IPS-11a (cell line): ENCODE measurements at regions not wholly inside any gene's neighbourhood (a gene's known extent, or its start where the extent isn't known, plus 50 kb on each side); places are given as distances from the start of the nearest gene placed in this dataset.
"Not testable (repeated sequence)": the region's sequence is repeated elsewhere in the genome, so short reads cannot be mapped to it uniquely, and the experiment has no call there.

Experiments used
- H3K4me3 ChIP-seq: one replicate; pipeline ENCODE4 v1.5.1; 2013; ENCODE audit warnings: low read depth, low read length, control low read depth

- H3K4me3 ChIP-seq, result no peak overlapping the region
Observed at GRCh38 chr10:117601716-117602115, 59.2 kb downstream of the EMX2 start.

GRCh38 chr10:117603081-117603480 is 60.5 kb downstream of the EMX2 start:
- H3K4me3 ChIP-seq, result no peak overlapping the region

GRCh38 chr10:117603726-117604125 is 61.2 kb downstream of the EMX2 start:
- H3K4me3 ChIP-seq, result no peak overlapping the region

DNA sequence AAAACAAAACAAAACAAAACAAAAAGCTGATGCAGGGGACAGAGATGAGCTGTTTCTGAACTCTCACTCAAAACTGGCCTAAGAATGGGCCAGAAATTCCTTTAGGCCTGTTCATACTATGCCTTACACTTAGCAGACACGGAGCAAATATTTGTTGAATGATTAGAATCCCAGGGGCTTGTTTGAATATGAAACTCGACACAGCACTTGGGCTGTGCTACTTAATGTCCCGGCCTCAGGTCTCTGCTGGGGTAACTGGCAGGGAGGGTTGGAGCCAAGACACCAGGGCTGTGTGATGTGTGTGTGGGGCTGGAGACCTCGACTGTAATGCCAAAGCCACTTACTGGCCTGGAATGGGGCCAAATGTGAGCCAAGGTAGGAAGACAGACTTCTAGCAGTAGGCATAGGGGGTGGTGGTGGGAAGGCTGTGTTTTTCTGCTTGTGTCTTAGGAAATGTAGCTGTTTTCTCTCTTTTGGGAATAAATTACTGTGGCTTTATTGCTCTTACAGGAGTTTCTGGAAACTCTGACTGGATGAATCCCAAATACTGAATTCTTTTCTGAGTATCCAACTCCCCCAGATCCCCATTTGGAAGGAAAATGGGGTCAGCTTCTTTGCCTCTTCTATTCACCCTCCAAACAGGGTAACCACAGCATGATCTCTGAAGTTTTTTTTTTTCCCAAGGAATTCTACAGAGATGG is 66.7 kb downstream of the EMX2 start:
- H3K4me3 ChIP-seq, result no peak overlapping the region

DNA sequence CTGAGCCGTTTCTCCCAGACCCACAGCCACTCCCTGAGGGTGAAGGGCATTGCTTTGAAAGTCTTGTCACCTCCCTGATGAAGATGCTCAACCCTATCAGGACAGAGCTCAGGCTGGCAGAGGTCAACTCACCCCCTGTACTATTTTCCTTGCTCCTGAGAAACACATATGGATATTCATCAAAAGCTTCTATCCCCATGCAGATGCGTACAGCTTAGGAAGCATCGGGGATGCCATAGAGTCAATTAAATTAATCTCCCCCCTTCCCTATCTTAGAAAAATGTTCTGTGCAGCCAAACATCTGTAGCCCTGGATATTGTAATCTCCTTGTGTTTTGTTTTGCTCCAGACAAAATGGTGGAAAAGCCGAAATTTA is 67.2 kb downstream of the EMX2 start:
- H3K4me3 ChIP-seq, result no peak overlapping the region

- H3K4me3 ChIP-seq, result no peak overlapping the region
Observed at GRCh38 chr10:117610321-117610720, 67.8 kb downstream of the EMX2 start.

DNA sequence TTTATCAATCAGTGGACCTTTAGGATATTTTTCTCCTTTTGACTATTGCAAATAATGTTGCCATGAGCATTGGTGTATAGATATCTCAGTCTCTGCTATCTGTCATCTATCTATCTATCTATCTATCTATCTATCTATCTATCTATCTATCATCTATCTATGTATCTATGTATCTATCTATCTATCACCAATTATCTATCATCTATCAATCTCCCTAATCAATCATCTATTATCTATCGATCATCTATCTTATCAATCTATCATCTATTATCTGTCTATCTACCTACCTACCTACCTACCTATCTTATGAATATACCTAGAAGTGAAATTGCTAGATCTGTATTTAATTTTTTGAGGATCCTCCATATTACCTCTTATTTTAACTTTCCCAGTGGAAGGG is 69.6 kb downstream of the EMX2 start:
- H3K4me3 ChIP-seq, result no peak overlapping the region

DNA sequence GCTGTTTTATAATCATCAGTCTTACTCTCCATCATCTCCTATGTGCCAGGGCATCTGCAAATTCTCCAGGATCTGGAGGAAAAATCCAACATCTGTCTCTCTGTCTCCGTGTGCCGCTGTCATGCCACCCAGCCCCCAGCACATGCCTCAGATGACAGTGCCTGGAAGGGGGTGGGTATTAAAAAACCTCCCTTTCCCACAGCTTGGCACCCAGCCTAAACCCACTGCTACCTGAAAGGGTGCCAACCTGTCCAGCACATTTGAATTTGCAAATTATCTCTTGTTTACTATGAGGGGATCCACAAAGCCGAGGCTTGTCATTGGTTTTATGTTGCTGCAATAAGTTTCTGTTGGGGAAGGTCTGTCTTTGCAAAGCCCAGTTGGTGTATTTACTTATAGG is 73.1 kb downstream of the EMX2 start:
- H3K4me3 ChIP-seq, result no peak overlapping the region

DNA sequence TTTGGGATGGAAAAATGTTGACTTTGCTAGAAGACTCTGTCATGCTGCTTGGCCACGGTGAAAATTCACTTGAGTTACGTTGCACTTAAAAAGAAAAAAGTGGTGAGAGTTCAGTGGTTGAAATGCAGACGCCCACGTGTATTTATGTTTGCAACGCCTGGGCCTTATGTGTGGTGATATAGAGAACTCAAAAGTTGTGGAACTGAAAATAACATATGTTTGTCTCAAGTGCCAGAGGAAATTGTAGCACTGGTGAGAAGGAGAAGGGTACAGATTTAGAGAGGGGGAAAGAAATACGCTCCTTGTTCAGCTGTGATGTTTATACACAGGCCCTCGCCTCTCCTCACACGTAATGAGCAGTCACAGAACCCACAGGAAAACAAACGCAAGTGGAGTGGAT is 73.6 kb downstream of the EMX2 start:
- H3K4me3 ChIP-seq, result no peak overlapping the region

DNA sequence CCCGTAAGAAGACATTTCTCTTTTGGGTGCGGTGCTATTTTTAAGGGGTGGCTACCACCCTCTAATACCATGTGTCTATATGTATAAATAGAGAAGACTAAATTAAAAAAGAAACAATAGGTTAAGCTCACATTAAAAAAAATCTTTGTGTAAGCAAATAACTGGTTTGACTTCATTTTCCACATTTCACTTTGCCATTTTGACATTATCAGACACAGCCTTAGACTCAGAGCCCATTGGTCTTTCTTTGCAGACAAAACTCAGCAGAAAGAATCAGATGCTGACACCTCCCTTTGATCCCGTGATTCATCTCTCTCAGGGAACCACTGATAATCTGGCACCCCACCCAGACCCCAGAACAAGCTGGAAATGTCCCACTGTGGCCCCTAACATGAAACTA is 74.5 kb downstream of the EMX2 start:
- H3K4me3 ChIP-seq, result no peak overlapping the region

- H3K4me3 ChIP-seq, result no peak overlapping the region
Observed at GRCh38 chr10:117617659-117618058, 75.1 kb downstream of the EMX2 start.

GRCh38 chr10:117619223-117619622 is 76.7 kb downstream of the EMX2 start:
- H3K4me3 ChIP-seq, result no peak overlapping the region

GRCh38 chr10:117619707-117620405 is 77.3 kb downstream of the EMX2 start:
- H3K4me3 ChIP-seq, result no peak overlapping the region

DNA sequence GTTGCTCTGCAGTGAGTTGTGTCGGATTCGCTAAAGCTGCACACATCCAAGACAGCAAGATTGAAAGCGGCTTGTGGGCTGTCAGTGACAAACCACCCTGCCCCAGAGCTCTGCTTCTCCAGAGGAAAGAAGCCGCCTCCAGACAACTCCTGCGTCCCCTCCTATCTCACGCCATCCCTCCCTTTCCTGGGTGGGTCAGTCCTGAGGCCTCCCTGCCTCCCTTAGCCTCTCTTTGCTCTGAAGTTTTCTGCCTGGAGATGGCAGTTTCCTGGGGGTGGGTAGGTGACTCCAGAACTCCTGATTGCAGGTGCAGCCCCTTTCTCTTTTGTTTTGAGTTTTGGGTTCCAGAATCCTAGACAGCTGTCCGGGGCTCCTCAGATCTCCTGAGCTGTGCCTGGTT is 78.7 kb downstream of the EMX2 start:
- H3K4me3 ChIP-seq, result no peak overlapping the region

DNA sequence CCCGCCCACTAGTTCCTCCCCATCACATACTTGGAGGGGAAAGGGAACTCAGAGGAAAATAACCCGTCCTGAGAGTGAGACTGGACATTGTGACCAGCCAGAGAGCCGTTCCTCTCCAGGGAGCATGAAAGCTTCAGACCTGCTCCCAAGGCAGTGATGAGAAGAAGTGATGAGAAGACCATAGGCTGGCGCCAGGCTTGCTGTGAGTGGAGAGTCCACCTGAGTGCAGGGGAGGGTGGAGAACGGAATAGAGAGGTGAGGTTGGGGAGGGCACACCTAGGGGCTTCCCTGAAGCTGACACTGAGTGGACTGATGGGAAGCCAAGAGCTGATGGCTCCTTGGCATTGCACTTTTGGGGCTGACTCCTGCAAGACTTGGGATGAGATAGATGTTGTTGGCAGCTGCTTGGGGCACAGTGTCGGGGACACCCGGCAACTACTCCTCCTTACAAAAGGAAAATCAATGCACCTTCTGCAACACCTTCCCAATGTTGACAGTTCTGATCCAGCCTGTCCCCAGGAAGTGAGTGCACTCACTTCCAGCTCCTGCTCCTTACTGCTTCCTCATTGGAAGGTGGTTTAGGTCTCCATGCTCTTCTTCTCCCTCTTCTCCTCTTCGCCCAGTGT is 79.4 kb downstream of the EMX2 start:
- no peak overlapping the region for H3K4me3 ChIP-seq

DNA sequence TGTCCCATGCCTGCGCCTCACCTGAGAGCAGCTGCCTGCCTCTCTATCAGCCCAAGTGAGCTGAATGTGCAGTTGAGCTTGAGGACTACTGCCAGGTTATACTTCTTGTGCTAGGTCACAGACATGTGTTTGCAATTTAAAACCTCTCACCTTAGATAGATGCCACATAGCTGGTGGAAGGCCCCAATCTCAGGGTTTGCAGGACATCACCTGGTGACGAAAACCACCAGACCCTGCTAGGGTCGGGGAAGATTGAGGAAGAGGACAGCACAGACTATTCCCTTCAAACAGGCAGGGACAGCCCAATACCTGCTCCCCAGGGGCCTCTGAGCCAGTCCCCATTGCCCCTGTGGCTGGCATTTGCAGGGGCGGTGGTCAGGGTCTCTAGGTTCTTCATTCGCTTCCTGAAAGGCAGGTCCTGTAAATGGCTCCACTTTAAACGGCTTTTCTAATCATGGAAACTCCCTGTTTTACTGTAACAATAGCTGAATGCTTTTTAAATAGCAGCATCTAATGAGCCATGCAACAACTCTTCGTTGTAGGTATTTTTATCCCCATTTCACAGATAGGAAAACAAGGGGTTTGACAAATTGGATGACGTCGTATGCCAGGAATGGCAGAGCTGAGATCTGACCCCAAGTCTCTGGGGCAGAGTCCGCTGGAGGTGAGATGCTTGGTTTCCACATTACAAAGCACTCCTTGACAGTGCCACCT is 80.1 kb downstream of the EMX2 start:
- H3K4me3 ChIP-seq, result no peak overlapping the region

GRCh38 chr10:117626228-117626627 is 83.7 kb downstream of the EMX2 start:
- no peak overlapping the region for H3K4me3 ChIP-seq

DNA sequence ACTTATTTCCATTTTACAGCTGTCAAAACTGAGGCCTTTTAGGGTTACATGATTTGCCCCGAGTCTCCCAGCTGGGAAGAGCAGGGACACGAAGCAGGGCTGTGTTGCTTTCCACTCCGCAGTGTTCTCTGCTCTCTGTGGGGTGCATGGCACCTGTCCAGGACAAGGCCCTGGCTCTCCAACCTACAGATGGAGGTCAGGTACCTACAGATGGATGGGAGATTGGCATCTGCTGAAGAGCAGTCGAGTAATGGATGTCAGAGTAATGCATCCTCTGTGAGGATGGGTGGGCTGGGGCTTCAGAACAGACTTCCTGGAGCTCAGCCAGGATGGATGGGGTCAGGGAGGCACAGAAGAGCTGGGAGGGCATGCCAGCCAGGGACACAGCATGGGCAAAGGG is 85.0 kb downstream of the EMX2 start:
- no peak overlapping the region for H3K4me3 ChIP-seq

DNA sequence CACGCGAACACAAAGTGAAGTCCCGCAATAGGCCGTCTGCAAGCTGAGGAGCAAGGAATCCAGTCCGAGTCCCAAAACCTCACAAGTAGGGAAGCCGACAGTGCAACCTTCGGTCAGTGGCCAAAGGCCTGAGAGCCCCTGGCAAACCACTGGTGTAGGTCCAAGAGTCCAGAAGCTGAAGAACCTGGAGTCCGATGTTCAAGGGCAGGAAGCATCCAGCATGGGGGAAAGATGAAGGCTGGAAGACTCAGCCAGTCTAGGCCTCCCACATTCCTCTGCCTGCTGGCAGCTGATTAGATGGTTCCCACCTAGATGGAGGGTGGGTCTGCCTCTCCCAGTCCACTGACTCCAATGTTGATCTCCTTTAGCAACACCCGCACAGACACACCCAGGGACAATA is 87.2 kb downstream of the EMX2 start:
- not testable (repeated sequence) for H3K4me3 ChIP-seq

GRCh38 chr10:117631276-117632145 is 89.0 kb downstream of the EMX2 start:
- no peak overlapping the region for H3K4me3 ChIP-seq

DNA sequence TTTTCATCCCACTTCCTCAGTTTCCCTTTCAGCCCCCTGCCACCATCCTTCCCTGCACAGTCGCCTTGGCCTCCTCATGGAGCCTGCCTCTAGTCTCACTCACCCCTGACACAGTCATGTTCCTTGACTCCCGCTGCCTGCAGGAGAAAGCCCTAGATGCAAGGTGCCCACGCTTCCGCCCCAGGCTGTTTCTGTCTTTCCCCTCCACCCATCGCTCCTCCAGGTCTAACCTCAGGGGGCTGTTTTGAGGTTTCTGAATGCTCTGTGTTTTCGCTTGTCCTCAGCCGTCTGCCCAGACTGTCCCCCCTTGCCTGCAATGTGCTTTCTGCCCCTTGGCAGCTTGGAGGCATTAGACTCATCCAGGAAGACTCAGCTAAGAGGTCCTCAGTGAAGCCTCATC is 89.9 kb downstream of the EMX2 start:
- H3K4me3 ChIP-seq, result no peak overlapping the region
